ENCODE measurements at regions not wholly inside any gene's neighbourhood (a gene's known extent, or its start where the extent isn't known, plus 50 kb on each side); places are given as distances from the start of the nearest gene placed in this dataset.

- TF ChIP-seq POLR2A (IDR thresholded peaks at IDR 0.05; ENCODE audit: low read length): no peak
- no peak for TF ChIP-seq GATA1 (IDR thresholded peaks at IDR 0.05; ENCODE audit: low read depth, low read length)
Measured at GRCh38 chr2:83757329-83757728, 701.8 kb downstream of the SUCLG1 start.
